ENCODE measurements at regions not wholly inside any gene's neighbourhood (a gene's known extent, or its start where the extent isn't known, plus 50 kb on each side); places are given as distances from the start of the nearest gene placed in this dataset.

- TF ChIP-seq CTCF (conservative IDR thresholded peaks at IDR 0.05 in 1 of 2, IDR thresholded peaks at IDR 0.05 in 1 of 2; ENCODE audit: low read depth in 1 of 2, low read length in 2 of 2) (no peak), EZH2 (IDR thresholded peaks at IDR 0.05; ENCODE audit: low read length, missing control alignments) (no peak)
Observed at GRCh38 chr2:21379140-21379539, 255.4 kb downstream of the TDRD15 start.
